ENCODE measurements at regions not wholly inside any gene's neighbourhood (a gene's known extent, or its start where the extent isn't known, plus 50 kb on each side); places are given as distances from the start of the nearest gene placed in this dataset.

DNA sequence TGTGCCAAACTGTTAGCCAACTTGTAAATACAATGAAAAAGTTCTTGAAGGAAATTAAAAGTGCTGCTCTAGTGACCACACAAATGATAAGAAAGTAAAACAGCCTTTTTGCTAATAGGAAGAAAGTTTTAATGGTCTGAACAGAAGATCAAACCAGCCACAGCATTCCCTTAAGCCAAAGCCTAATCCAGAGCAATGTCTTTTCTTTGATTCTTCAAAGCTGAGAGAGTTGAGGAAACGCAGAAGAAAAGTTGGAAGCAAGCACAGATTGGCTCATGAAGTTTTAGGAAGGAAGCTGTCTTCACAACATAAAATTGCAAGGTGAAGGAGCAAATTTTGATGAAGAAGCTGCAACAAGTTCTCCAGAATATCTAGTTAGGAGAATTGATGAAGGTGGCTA is 213.8 kb downstream of the ATXN7L3B start:
- Histone ChIP-seq H3K4me1 (no peaks in the 10 kb centered on the region), H3K27ac (no peak overlapping the region), H2AFZ (no peak overlapping the region), H3K36me3 (ENCODE audit: control insufficient read depth, insufficient read depth, low read length) (no peaks in the 10 kb centered on the region), H3K9ac (no peak overlapping the region), H3K27me3 (ENCODE audit: control insufficient read depth, insufficient read depth, low read length) (no peaks in the 10 kb centered on the region), H3K4me2 (ENCODE audit: low read length) (no peak overlapping the region), H3K79me2 (no peaks in the 10 kb centered on the region), H3K9me3 (ENCODE audit: control insufficient read depth, low read length) (no peaks in the 10 kb centered on the region), H3K4me3 (ENCODE audit: low read depth, low read length) (no peak overlapping the region)
- TF ChIP-seq, protein P1, sequence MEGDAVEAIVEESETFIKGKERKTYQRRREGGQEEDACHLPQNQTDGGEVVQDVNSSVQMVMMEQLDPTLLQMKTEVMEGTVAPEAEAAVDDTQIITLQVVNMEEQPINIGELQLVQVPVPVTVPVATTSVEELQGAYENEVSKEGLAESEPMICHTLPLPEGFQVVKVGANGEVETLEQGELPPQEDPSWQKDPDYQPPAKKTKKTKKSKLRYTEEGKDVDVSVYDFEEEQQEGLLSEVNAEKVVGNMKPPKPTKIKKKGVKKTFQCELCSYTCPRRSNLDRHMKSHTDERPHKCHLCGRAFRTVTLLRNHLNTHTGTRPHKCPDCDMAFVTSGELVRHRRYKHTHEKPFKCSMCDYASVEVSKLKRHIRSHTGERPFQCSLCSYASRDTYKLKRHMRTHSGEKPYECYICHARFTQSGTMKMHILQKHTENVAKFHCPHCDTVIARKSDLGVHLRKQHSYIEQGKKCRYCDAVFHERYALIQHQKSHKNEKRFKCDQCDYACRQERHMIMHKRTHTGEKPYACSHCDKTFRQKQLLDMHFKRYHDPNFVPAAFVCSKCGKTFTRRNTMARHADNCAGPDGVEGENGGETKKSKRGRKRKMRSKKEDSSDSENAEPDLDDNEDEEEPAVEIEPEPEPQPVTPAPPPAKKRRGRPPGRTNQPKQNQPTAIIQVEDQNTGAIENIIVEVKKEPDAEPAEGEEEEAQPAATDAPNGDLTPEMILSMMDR (IDR thresholded peaks at IDR 0.05): no peak

DNA sequence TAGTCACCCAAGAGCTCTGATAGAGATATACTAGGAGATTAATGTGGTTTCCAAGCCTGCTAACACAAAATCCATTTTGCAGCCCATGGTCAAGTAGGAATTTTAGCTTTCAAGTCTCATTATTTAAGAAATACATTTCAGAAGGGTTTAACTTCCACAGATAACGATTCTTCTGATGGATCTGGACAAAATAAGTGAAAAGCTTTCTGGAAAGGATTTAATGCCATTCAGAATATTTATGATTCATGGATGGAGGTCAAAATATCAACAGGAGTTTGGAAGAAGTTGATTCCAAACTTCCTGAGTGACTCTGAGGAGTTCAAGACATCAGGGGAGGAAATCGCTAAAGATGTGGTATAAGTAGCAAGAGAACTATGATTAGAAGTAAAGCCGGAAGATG is 214.6 kb downstream of the ATXN7L3B start:
- H3K4me3 ChIP-seq (ENCODE audit: low read depth, low read length): no peak overlapping the region
- H3K27me3 ChIP-seq (ENCODE audit: control insufficient read depth, insufficient read depth, low read length): no peaks in the 10 kb centered on the region
- no peak overlapping the region for H3K9ac ChIP-seq
- H3K4me1 ChIP-seq: no peaks in the 10 kb centered on the region
- H2AFZ ChIP-seq: no peak overlapping the region
- no peak overlapping the region for H3K27ac ChIP-seq
- no peaks in the 10 kb centered on the region for H3K9me3 ChIP-seq (ENCODE audit: control insufficient read depth, low read length)
- no peak overlapping the region for H3K4me2 ChIP-seq (ENCODE audit: low read length)
- TF ChIP-seq, protein P1 (IDR thresholded peaks at IDR 0.05): no peak
- H3K36me3 ChIP-seq (ENCODE audit: control insufficient read depth, insufficient read depth, low read length): no peaks in the 10 kb centered on the region
- no peaks in the 10 kb centered on the region for H3K79me2 ChIP-seq

DNA sequence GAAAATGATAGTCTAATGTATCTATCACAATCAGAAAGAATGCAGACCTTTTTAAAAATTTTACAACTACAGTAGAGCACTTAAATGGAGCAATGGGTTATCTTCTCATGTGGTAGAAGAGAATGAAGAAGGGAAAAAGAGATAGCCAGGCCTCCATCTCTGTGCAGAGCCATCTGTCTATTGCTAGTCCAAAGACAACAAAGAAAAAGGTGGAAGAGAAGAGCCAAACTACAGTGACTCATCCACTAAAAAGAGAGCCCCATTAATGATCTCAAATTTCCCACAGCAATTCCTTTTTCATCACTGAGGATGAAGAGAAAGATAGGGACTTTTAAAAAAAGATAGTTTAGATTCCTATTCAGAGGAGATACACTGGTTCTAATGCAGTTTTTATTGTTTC is 232.9 kb downstream of the ATXN7L3B start:
- H3K27ac ChIP-seq: no peak overlapping the region
- H3K4me1 ChIP-seq: no peaks in the 10 kb centered on the region
- no peak overlapping the region for H3K9ac ChIP-seq
- no peak overlapping the region for H3K4me3 ChIP-seq (ENCODE audit: low read depth, low read length)
- no peaks in the 10 kb centered on the region for H3K36me3 ChIP-seq (ENCODE audit: control insufficient read depth, insufficient read depth, low read length)
- no peaks in the 10 kb centered on the region for H3K27me3 ChIP-seq (ENCODE audit: control insufficient read depth, insufficient read depth, low read length)
- TF ChIP-seq, protein P1 (IDR thresholded peaks at IDR 0.05): no peak
- H3K79me2 ChIP-seq: no peaks in the 10 kb centered on the region
- no peaks in the 10 kb centered on the region for H3K9me3 ChIP-seq (ENCODE audit: control insufficient read depth, low read length)
- H2AFZ ChIP-seq: no peak overlapping the region
- H3K4me2 ChIP-seq (ENCODE audit: low read length): no peak overlapping the region

DNA sequence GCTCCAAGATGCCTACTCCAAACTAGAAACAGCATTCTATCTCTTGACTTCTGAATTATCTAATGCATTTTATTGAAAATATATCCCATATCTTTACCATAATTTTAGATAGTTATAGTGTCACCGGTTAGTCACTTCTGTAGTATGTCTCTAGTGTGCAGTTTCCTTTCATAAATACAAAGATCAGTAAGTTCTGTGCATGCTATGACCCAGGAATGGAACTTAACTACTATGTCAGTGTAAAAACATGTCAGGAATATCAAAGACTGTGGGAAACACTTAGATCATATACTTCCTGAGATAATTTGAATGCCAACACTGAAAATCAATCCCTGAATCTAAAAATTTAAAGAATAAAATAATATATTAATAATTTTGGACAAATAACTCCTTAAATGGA is 237.6 kb downstream of the ATXN7L3B start:
- no peaks in the 10 kb centered on the region for H3K36me3 ChIP-seq (ENCODE audit: control insufficient read depth, insufficient read depth, low read length)

DNA sequence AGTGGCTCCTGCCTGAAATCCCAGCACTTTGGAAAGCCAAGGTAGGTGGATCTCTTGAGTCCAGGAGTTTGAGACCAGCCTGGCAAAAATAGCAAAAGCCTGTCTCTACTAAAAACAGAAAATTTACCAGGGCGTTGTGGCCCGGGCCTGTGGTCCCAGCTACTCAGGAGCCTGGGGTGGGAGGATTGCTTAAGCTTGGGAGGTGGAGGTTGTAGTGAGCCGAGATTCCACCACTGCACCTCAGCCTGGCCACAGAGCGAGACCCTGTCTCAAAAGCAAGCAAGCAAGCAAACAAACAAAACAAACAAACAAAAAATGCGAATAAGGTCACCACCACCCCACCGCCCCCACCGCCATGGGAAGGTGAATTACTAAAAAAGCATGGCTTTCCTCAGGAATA is 238.7 kb downstream of the ATXN7L3B start:
- no peak overlapping the region for H3K9ac ChIP-seq
- no peaks in the 10 kb centered on the region for H3K79me2 ChIP-seq
- H3K4me2 ChIP-seq (ENCODE audit: low read length): no peak overlapping the region
- H3K27me3 ChIP-seq (ENCODE audit: control insufficient read depth, insufficient read depth, low read length): no peaks in the 10 kb centered on the region
- H3K36me3 ChIP-seq (ENCODE audit: control insufficient read depth, insufficient read depth, low read length): no peaks in the 10 kb centered on the region
- H3K27ac ChIP-seq: no peak overlapping the region
- TF ChIP-seq, protein P1 (IDR thresholded peaks at IDR 0.05): no peak
- no peaks in the 10 kb centered on the region for H3K9me3 ChIP-seq (ENCODE audit: control insufficient read depth, low read length)
- no peak overlapping the region for H2AFZ ChIP-seq
- H3K4me1 ChIP-seq: no peaks in the 10 kb centered on the region
- H3K4me3 ChIP-seq (ENCODE audit: low read depth, low read length): no peak overlapping the region

More for the DNA sequence above, 237.6 kb downstream of the ATXN7L3B start:
- no peak overlapping the region for H2AFZ ChIP-seq
- no peak overlapping the region for H3K4me2 ChIP-seq (ENCODE audit: low read length)
- no peaks in the 10 kb centered on the region for H3K79me2 ChIP-seq
- H3K4me1 ChIP-seq: no peaks in the 10 kb centered on the region
- no peak overlapping the region for H3K4me3 ChIP-seq (ENCODE audit: low read depth, low read length)
- H3K27ac ChIP-seq: no peak overlapping the region
- H3K9ac ChIP-seq: no peak overlapping the region
- no peaks in the 10 kb centered on the region for H3K27me3 ChIP-seq (ENCODE audit: control insufficient read depth, insufficient read depth, low read length)
- H3K9me3 ChIP-seq (ENCODE audit: control insufficient read depth, low read length): no peaks in the 10 kb centered on the region
- TF ChIP-seq, protein P1 (IDR thresholded peaks at IDR 0.05): no peak

Data from parathyroid adenoma (tissue), 2 donors.